OCI-M1 (cell line): ENCODE measurements at regions not wholly inside any gene's neighbourhood (a gene's known extent, or its start where the extent isn't known, plus 50 kb on each side); places are given as distances from the start of the nearest gene placed in this dataset.

ENCODE experiments used
- DNase-seq: peaks from one replicate; lab custom pipeline; 2025; lab: John Stamatoyannopoulos, UW

GRCh38 chr1:59005491-59006288, 221.8 kb upstream of the JUN start:
- DNase-seq: peak; percentile 30

- no peak for DNase-seq
Observed at GRCh38 chr1:59006289-59006658, 222.4 kb upstream of the JUN start.

- DNase-seq: no peak
Observed at GRCh38 chr1:59006932-59007331, 223.1 kb upstream of the JUN start.

- DNase-seq: no peak
Observed at GRCh38 chr1:59007429-59007819, 223.6 kb upstream of the JUN start.

GRCh38 chr1:59007820-59008598, 224.2 kb upstream of the JUN start:
- no peak for DNase-seq

- no peak for DNase-seq
Observed at GRCh38 chr1:59008599-59009347, 224.9 kb upstream of the JUN start.

GRCh38 chr1:59011663-59012062, 227.8 kb upstream of the JUN start:
- no peak for DNase-seq

GRCh38 chr1:59012378-59012777, 228.5 kb upstream of the JUN start:
- no peak for DNase-seq

GRCh38 chr1:59013276-59013927, 229.6 kb upstream of the JUN start:
- no peak for DNase-seq

- no peak for DNase-seq
Observed at GRCh38 chr1:59013928-59014279, 230.1 kb upstream of the JUN start.

- DNase-seq: no peak
Observed at GRCh38 chr1:59014827-59015226, 231.0 kb upstream of the JUN start.

GRCh38 chr1:59015708-59016107, 231.9 kb upstream of the JUN start:
- no peak for DNase-seq

GRCh38 chr1:59016390-59016789, 232.5 kb upstream of the JUN start:
- no peak for DNase-seq

- DNase-seq: no peak
Observed at GRCh38 chr1:59017501-59018231, 233.8 kb upstream of the JUN start.

GRCh38 chr1:59018446-59018845, 234.6 kb upstream of the JUN start:
- no peak for DNase-seq

GRCh38 chr1:59018860-59019259, 235.0 kb upstream of the JUN start:
- no peak for DNase-seq

- peak; percentile 92 for DNase-seq
Observed at GRCh38 chr1:59020151-59020997, 236.5 kb upstream of the JUN start.

GRCh38 chr1:59022199-59022598, 238.4 kb upstream of the JUN start:
- DNase-seq: no peak

GRCh38 chr1:59022799-59023198, 239.0 kb upstream of the JUN start:
- no peak for DNase-seq

GRCh38 chr1:59025201-59025600, 241.4 kb upstream of the JUN start:
- no peak for DNase-seq
